Karpas-422 (cell line): ENCODE measurements at regions not wholly inside any gene's neighbourhood (a gene's known extent, or its start where the extent isn't known, plus 50 kb on each side); places are given as distances from the start of the nearest gene placed in this dataset.
A peak's percentile ranks its signal among the peaks of the same experiment; 100 is the strongest.

Source experiments
- DNase-seq: peaks from one replicate; pipeline ENCODE4 v3.0.0-alpha.2; 2015
- H2AFZ ChIP-seq: fragments of 200-600 bp; sonication (generic); 2 replicates; pipeline ENCODE4 v1.6.1; 2014; ENCODE audit warnings: antibody characterized with exemption, low read length, mixed read lengths
- H3K27ac ChIP-seq: fragments of 200-600 bp; sonication (generic); 2 replicates; pipeline ENCODE4 v1.5.1; 2014; ENCODE audit warnings: mild to moderate bottlenecking, low read length, moderate library complexity
- H3K27me3 ChIP-seq: fragments of 200-600 bp; sonication (generic); 2 replicates; pipeline ENCODE4 v1.6.1; 2014; ENCODE audit warnings: low read length, mixed read lengths
- H3K36me3 ChIP-seq: fragments of 200-600 bp; sonication (generic); 2 replicates; pipeline ENCODE4 v1.6.1; 2014; ENCODE audit warnings: low read length, mixed read lengths; ENCODE audit not compliant: insufficient read depth
- H3K4me1 ChIP-seq: fragments of 200-600 bp; sonication (generic); 2 replicates; pipeline ENCODE4 v1.6.1; 2014; ENCODE audit warnings: mild to moderate bottlenecking, low read length, mixed read lengths
- H3K4me2 ChIP-seq: fragments of 200-600 bp; sonication (generic); 2 replicates; pipeline ENCODE4 v1.6.1; 2014; ENCODE audit warnings: low read length, low read depth, mild to moderate bottlenecking; ENCODE audit not compliant: poor library complexity, severe bottlenecking
- H3K4me3 ChIP-seq: fragments of 200-600 bp; sonication (generic); 2 replicates; pipeline ENCODE4 v1.5.1; 2014; ENCODE audit warnings: mild to moderate bottlenecking, antibody characterized with exemption, low read length, mixed read lengths
- H3K79me2 ChIP-seq: fragments of 200-600 bp; sonication (generic); 2 replicates; pipeline ENCODE4 v1.6.1; 2014; ENCODE audit warnings: mild to moderate bottlenecking, low read length, mixed read lengths
- H3K9ac ChIP-seq: fragments of 200-600 bp; sonication (generic); 2 replicates; pipeline ENCODE4 v1.6.0; 2014; ENCODE audit warnings: low read length
- H3K9me2 ChIP-seq: fragments of 200-600 bp; sonication (generic), shearing (Covaris generic); replicated peaks from 2 replicates; pipeline ENCODE4 v1.6.0; 2014; ENCODE audit warnings: mild to moderate bottlenecking, low read length, moderate library complexity; ENCODE audit not compliant: insufficient read depth
- H3K9me3 ChIP-seq: fragments of 300-700, 200-600 bp; sonication (generic); 2 replicates; pipeline ENCODE4 v1.6.1; 2014; ENCODE audit warnings: low read length, mixed read lengths
- H4K20me1 ChIP-seq: fragments of 200-600 bp; sonication (generic); 2 replicates; pipeline ENCODE4 v1.6.1; 2014; ENCODE audit warnings: mild to moderate bottlenecking, antibody characterized with exemption, low read length, low read depth; ENCODE audit not compliant: insufficient read depth

DNA sequence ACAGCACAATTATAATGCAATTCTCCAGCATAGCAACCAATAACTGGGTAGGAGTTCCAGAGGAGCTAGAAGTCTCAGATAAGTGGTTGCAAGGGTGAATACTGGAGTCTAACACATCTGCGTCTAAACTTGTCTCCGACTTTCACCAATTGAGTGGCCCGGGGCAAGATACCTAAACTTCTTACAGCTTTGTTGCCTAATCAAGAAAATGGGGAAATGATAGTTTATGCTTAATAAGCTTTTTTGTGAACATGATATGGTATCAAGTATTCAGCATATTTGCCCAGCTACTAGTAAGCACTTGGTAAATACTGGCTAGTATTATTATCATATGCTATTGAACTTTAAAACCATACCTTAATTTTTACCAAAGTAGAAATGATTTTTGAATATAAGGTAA, 183.5 kb downstream of the KCNJ2 start:
- Histone ChIP-seq H2AFZ (no peak overlapping the region), H3K4me3 (no peak overlapping the region), H3K4me1 (no peaks in the 10 kb centered on the region), H3K79me2 (no peaks in the 10 kb centered on the region), H4K20me1 (no peaks in the 10 kb centered on the region), H3K27me3 (no peaks in the 10 kb centered on the region), H3K9me2 (no peaks in the 10 kb centered on the region), H3K9ac (no peak overlapping the region), H3K27ac (no peak overlapping the region), H3K36me3 (no peaks in the 10 kb centered on the region), H3K9me3 (no peaks in the 10 kb centered on the region), H3K4me2 (no peak overlapping the region)
- no peak for DNase-seq

GRCh38 chr17:70353408-70354092, 184.2 kb downstream of the KCNJ2 start:
- Histone ChIP-seq H4K20me1 (no peaks in the 10 kb centered on the region), H3K36me3 (no peaks in the 10 kb centered on the region), H2AFZ (no peak overlapping the region), H3K79me2 (no peaks in the 10 kb centered on the region), H3K9me3 (no peaks in the 10 kb centered on the region), H3K27me3 (no peaks in the 10 kb centered on the region), H3K27ac (no peak overlapping the region), H3K9me2 (no peaks in the 10 kb centered on the region), H3K9ac (no peak overlapping the region), H3K4me2 (no peak overlapping the region), H3K4me3 (no peak overlapping the region), H3K4me1 (no peaks in the 10 kb centered on the region)
- DNase-seq = no peak

GRCh38 chr17:70355185-70355584, 185.9 kb downstream of the KCNJ2 start:
- Histone ChIP-seq H3K27ac (no peak overlapping the region), H3K9me2 (no peaks in the 10 kb centered on the region), H3K4me2 (no peak overlapping the region), H3K36me3 (no peaks in the 10 kb centered on the region), H3K9ac (no peak overlapping the region), H4K20me1 (no peaks in the 10 kb centered on the region), H3K27me3 (no peaks in the 10 kb centered on the region), H3K79me2 (no peaks in the 10 kb centered on the region), H2AFZ (no peak overlapping the region), H3K4me1 (no peaks in the 10 kb centered on the region), H3K4me3 (no peak overlapping the region), H3K9me3 (no peaks in the 10 kb centered on the region)
- DNase-seq = no peak

GRCh38 chr17:70357190-70357589, 187.9 kb downstream of the KCNJ2 start:
- no peak overlapping the region for H3K4me2 ChIP-seq
- H3K4me1 ChIP-seq = no peaks in the 10 kb centered on the region
- H3K9ac ChIP-seq = no peak overlapping the region
- no peak overlapping the region for H2AFZ ChIP-seq
- H3K4me3 ChIP-seq = no peak overlapping the region
- H3K9me3 ChIP-seq = no peaks in the 10 kb centered on the region
- no peaks in the 10 kb centered on the region for H3K27me3 ChIP-seq
- no peak for DNase-seq
- H3K27ac ChIP-seq = no peak overlapping the region
- H3K79me2 ChIP-seq = no peaks in the 10 kb centered on the region
- H4K20me1 ChIP-seq = no peaks in the 10 kb centered on the region
- H3K9me2 ChIP-seq = no peaks in the 10 kb centered on the region
- H3K36me3 ChIP-seq = no peaks in the 10 kb centered on the region

- Histone ChIP-seq H3K4me2 (no peak overlapping the region), H2AFZ (no peak overlapping the region)
- DNase-seq = no peak
Measured at GRCh38 chr17:70365091-70365583, 195.8 kb downstream of the KCNJ2 start.

GRCh38 chr17:70366386-70366785, 197.1 kb downstream of the KCNJ2 start:
- no peaks in the 10 kb centered on the region for H3K9me2 ChIP-seq
- no peak overlapping the region for H2AFZ ChIP-seq
- no peaks in the 10 kb centered on the region for H3K9me3 ChIP-seq
- no peaks in the 10 kb centered on the region for H3K4me1 ChIP-seq
- H3K4me2 ChIP-seq = no peak overlapping the region
- no peak overlapping the region for H3K9ac ChIP-seq
- H4K20me1 ChIP-seq = no peaks in the 10 kb centered on the region
- no peaks in the 10 kb centered on the region for H3K36me3 ChIP-seq
- no peak overlapping the region for H3K4me3 ChIP-seq
- no peak overlapping the region for H3K27ac ChIP-seq
- H3K27me3 ChIP-seq = 0 out of 2 replicates have a peak, but pooled peaks cover 2% of the 10 kb centered on the region
- no peaks in the 10 kb centered on the region for H3K79me2 ChIP-seq
- DNase-seq = no peak

More at GRCh38 chr17:70365091-70365583, 195.8 kb downstream of the KCNJ2 start:
- H4K20me1 ChIP-seq = no peaks in the 10 kb centered on the region
- H3K4me3 ChIP-seq = no peak overlapping the region
- no peaks in the 10 kb centered on the region for H3K4me1 ChIP-seq
- no peak overlapping the region for H3K9ac ChIP-seq
- H3K27ac ChIP-seq = no peak overlapping the region
- H3K9me2 ChIP-seq = no peaks in the 10 kb centered on the region
- H3K36me3 ChIP-seq = no peaks in the 10 kb centered on the region
- no peaks in the 10 kb centered on the region for H3K27me3 ChIP-seq
- no peaks in the 10 kb centered on the region for H3K9me3 ChIP-seq
- no peaks in the 10 kb centered on the region for H3K79me2 ChIP-seq

GRCh38 chr17:70368011-70368410, 198.7 kb downstream of the KCNJ2 start:
- no peaks in the 10 kb centered on the region for H3K79me2 ChIP-seq
- H3K9ac ChIP-seq = no peak overlapping the region
- no peaks in the 10 kb centered on the region for H3K9me2 ChIP-seq
- H2AFZ ChIP-seq = no peak overlapping the region
- no peaks in the 10 kb centered on the region for H3K9me3 ChIP-seq
- no peaks in the 10 kb centered on the region for H3K36me3 ChIP-seq
- no peak overlapping the region for H3K27ac ChIP-seq
- 0 out of 2 replicates have a peak, but pooled peaks cover 2% of the 10 kb centered on the region for H3K27me3 ChIP-seq
- H3K4me2 ChIP-seq = no peak overlapping the region
- no peak for DNase-seq
- H4K20me1 ChIP-seq = no peaks in the 10 kb centered on the region
- no peak overlapping the region for H3K4me3 ChIP-seq
- H3K4me1 ChIP-seq = no peaks in the 10 kb centered on the region

DNA sequence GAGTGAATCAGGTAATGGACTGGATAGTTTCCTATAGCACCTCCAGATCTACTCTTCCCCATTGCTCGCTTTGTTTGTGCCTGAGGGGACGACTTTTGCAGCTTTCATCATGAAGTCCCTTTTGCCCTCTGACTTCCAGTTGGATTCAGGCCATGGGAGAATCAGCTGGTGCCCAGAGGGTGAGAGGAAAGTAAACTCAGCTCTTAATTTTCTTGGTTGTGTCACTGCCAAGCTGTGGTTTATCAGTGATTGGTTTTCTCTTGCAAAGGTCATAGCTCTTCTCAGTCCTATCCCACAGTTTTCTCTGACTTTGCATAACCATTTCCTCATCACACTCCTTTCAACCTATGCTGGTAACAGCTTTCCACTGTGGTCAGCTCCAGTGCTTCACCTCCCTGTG, 200.1 kb downstream of the KCNJ2 start:
- Histone ChIP-seq H3K9ac (no peak overlapping the region), H4K20me1 (no peaks in the 10 kb centered on the region), H3K9me3 (no peaks in the 10 kb centered on the region), H2AFZ (no peak overlapping the region), H3K4me1 (no peaks in the 10 kb centered on the region), H3K79me2 (no peaks in the 10 kb centered on the region), H3K27ac (no peak overlapping the region), H3K36me3 (no peaks in the 10 kb centered on the region), H3K27me3 (0 out of 2 replicates have a peak, but pooled peaks cover 2% of the 10 kb centered on the region), H3K9me2 (no peaks in the 10 kb centered on the region), H3K4me3 (no peak overlapping the region), H3K4me2 (no peak overlapping the region)
- DNase-seq = peak; percentile 29
